ENCODE measurements at regions not wholly inside any gene's neighbourhood (a gene's known extent, or its start where the extent isn't known, plus 50 kb on each side); places are given as distances from the start of the nearest gene placed in this dataset.
A peak's percentile ranks its signal among the peaks of the same experiment; 100 is the strongest.
"Not testable (repeated sequence)": the region's sequence is repeated elsewhere in the genome, so short reads cannot be mapped to it uniquely, and the experiment has no call there.

GRCh38 chr9:40174035-40174434, 818.6 kb downstream of the SPATA31A1 start:
- H3K9me3 ChIP-seq (ENCODE audit: control insufficient read depth in 2 of 2, insufficient read depth in 1 of 2, low read depth in 1 of 2, low read length in 1 of 2); H3K36me3 ChIP-seq (ENCODE audit: control insufficient read depth in 2 of 2, insufficient read depth in 2 of 2, low read length in 1 of 2); H3K4me3 ChIP-seq (ENCODE audit: low read depth in 1 of 2, low read length in 2 of 2); H3K4me1 ChIP-seq (ENCODE audit: control insufficient read depth in 2 of 2, insufficient read depth in 2 of 2, low read length in 1 of 2); H3K27ac ChIP-seq (ENCODE audit: low read depth in 2 of 2, low read length in 1 of 2); H3K27me3 ChIP-seq (ENCODE audit: control insufficient read depth in 1 of 2, insufficient read depth in 2 of 2, low read length in 2 of 2): not testable (repeated sequence)
- 44 to 71% methylated on average over 1 of the region's 4 CpGs for WGBS, 2 donors

GRCh38 chr9:40177403-40177802, 821.9 kb downstream of the SPATA31A1 start:
- H3K36me3 ChIP-seq (ENCODE audit: control insufficient read depth in 2 of 2, insufficient read depth in 2 of 2, low read length in 1 of 2); H3K4me1 ChIP-seq (ENCODE audit: control insufficient read depth in 2 of 2, insufficient read depth in 2 of 2, low read length in 1 of 2); H3K27ac ChIP-seq (ENCODE audit: low read depth in 2 of 2, low read length in 1 of 2); H3K9me3 ChIP-seq (ENCODE audit: control insufficient read depth in 2 of 2, insufficient read depth in 1 of 2, low read depth in 1 of 2, low read length in 1 of 2); H3K27me3 ChIP-seq (ENCODE audit: control insufficient read depth in 1 of 2, insufficient read depth in 2 of 2, low read length in 2 of 2); H3K4me3 ChIP-seq (ENCODE audit: low read depth in 1 of 2, low read length in 2 of 2): not testable (repeated sequence)
- 50 to 57% methylated on average over 2 of the region's 23 CpGs for whole genome bisulfite sequencing, 2 donors

GRCh38 chr9:40191403-40191802, 835.9 kb downstream of the SPATA31A1 start:
- H3K27ac ChIP-seq (ENCODE audit: low read depth in 2 of 2, low read length in 1 of 2); H3K27me3 ChIP-seq (ENCODE audit: control insufficient read depth in 1 of 2, insufficient read depth in 2 of 2, low read length in 2 of 2); H3K4me1 ChIP-seq (ENCODE audit: control insufficient read depth in 2 of 2, insufficient read depth in 2 of 2, low read length in 1 of 2); H3K4me3 ChIP-seq (ENCODE audit: low read depth in 1 of 2, low read length in 2 of 2); H3K9me3 ChIP-seq (ENCODE audit: control insufficient read depth in 2 of 2, insufficient read depth in 1 of 2, low read depth in 1 of 2, low read length in 1 of 2); H3K36me3 ChIP-seq (ENCODE audit: control insufficient read depth in 2 of 2, insufficient read depth in 2 of 2, low read length in 1 of 2): not testable (repeated sequence)
- WGBS, 2 donors, result 56 to 60% methylated on average over 2 of the region's 5 CpGs

- H3K4me3 ChIP-seq (ENCODE audit: low read depth in 1 of 2, low read length in 2 of 2); H3K27me3 ChIP-seq (ENCODE audit: control insufficient read depth in 1 of 2, insufficient read depth in 2 of 2, low read length in 2 of 2); H3K4me1 ChIP-seq (ENCODE audit: control insufficient read depth in 2 of 2, insufficient read depth in 2 of 2, low read length in 1 of 2); H3K9me3 ChIP-seq (ENCODE audit: control insufficient read depth in 2 of 2, insufficient read depth in 1 of 2, low read depth in 1 of 2, low read length in 1 of 2); H3K36me3 ChIP-seq (ENCODE audit: control insufficient read depth in 2 of 2, insufficient read depth in 2 of 2, low read length in 1 of 2); H3K27ac ChIP-seq (ENCODE audit: low read depth in 2 of 2, low read length in 1 of 2): not testable (repeated sequence)
- WGBS, 2 donors, result 72 to 73% methylated on average over 1 of the region's 2 CpGs
These were observed 836.7 kb downstream of the SPATA31A1 start for GRCh38 chr9:40192162-40192561.

- not testable (repeated sequence) for H3K4me3 ChIP-seq (ENCODE audit: low read depth in 1 of 2, low read length in 2 of 2); H3K4me1 ChIP-seq (ENCODE audit: control insufficient read depth in 2 of 2, insufficient read depth in 2 of 2, low read length in 1 of 2); H3K36me3 ChIP-seq (ENCODE audit: control insufficient read depth in 2 of 2, insufficient read depth in 2 of 2, low read length in 1 of 2); H3K27ac ChIP-seq (ENCODE audit: low read depth in 2 of 2, low read length in 1 of 2); H3K27me3 ChIP-seq (ENCODE audit: control insufficient read depth in 1 of 2, insufficient read depth in 2 of 2, low read length in 2 of 2); H3K9me3 ChIP-seq (ENCODE audit: control insufficient read depth in 2 of 2, insufficient read depth in 1 of 2, low read depth in 1 of 2, low read length in 1 of 2)
- 83 to 85% methylated on average over 11 to 13 of the region's 15 CpGs for WGBS, 2 donors
These were observed 840.8 kb downstream of the SPATA31A1 start for GRCh38 chr9:40196165-40196714.

GRCh38 chr9:40196803-40197202, 841.3 kb downstream of the SPATA31A1 start:
- not testable (repeated sequence) for H3K27ac ChIP-seq (ENCODE audit: low read depth in 2 of 2, low read length in 1 of 2); H3K27me3 ChIP-seq (ENCODE audit: control insufficient read depth in 1 of 2, insufficient read depth in 2 of 2, low read length in 2 of 2); H3K9me3 ChIP-seq (ENCODE audit: control insufficient read depth in 2 of 2, insufficient read depth in 1 of 2, low read depth in 1 of 2, low read length in 1 of 2); H3K4me3 ChIP-seq (ENCODE audit: low read depth in 1 of 2, low read length in 2 of 2); H3K36me3 ChIP-seq (ENCODE audit: control insufficient read depth in 2 of 2, insufficient read depth in 2 of 2, low read length in 1 of 2); H3K4me1 ChIP-seq (ENCODE audit: control insufficient read depth in 2 of 2, insufficient read depth in 2 of 2, low read length in 1 of 2)
- WGBS, 2 donors, result 90 to 96% methylated on average over 7 to 10 of the region's 18 CpGs

- H3K27ac ChIP-seq (ENCODE audit: low read depth in 2 of 2, low read length in 1 of 2); H3K4me1 ChIP-seq (ENCODE audit: control insufficient read depth in 2 of 2, insufficient read depth in 2 of 2, low read length in 1 of 2); H3K27me3 ChIP-seq (ENCODE audit: control insufficient read depth in 1 of 2, insufficient read depth in 2 of 2, low read length in 2 of 2); H3K36me3 ChIP-seq (ENCODE audit: control insufficient read depth in 2 of 2, insufficient read depth in 2 of 2, low read length in 1 of 2); H3K4me3 ChIP-seq (ENCODE audit: low read depth in 1 of 2, low read length in 2 of 2); H3K9me3 ChIP-seq (ENCODE audit: control insufficient read depth in 2 of 2, insufficient read depth in 1 of 2, low read depth in 1 of 2, low read length in 1 of 2): not testable (repeated sequence)
- WGBS, 2 donors, result 50 to 69% methylated on average over 13 to 19 of the region's 33 CpGs
These were observed 866.2 kb downstream of the SPATA31A1 start for GRCh38 chr9:40221596-40222233.

GRCh38 chr9:40222617-40223200, 867.2 kb downstream of the SPATA31A1 start:
- not testable (repeated sequence) for H3K27me3 ChIP-seq (ENCODE audit: control insufficient read depth in 1 of 2, insufficient read depth in 2 of 2, low read length in 2 of 2); H3K4me3 ChIP-seq (ENCODE audit: low read depth in 1 of 2, low read length in 2 of 2)

GRCh38 chr9:40223353-40223752, 867.9 kb downstream of the SPATA31A1 start:
- not testable (repeated sequence) for H3K9me3 ChIP-seq (ENCODE audit: control insufficient read depth in 2 of 2, insufficient read depth in 1 of 2, low read depth in 1 of 2, low read length in 1 of 2); H3K36me3 ChIP-seq (ENCODE audit: control insufficient read depth in 2 of 2, insufficient read depth in 2 of 2, low read length in 1 of 2); H3K4me1 ChIP-seq (ENCODE audit: control insufficient read depth in 2 of 2, insufficient read depth in 2 of 2, low read length in 1 of 2); H3K27me3 ChIP-seq (ENCODE audit: control insufficient read depth in 1 of 2, insufficient read depth in 2 of 2, low read length in 2 of 2); H3K27ac ChIP-seq (ENCODE audit: low read depth in 2 of 2, low read length in 1 of 2)
- H3K4me3 ChIP-seq (ENCODE audit: low read depth in 1 of 2, low read length in 2 of 2), result peak overlapping the region in 1 of 2 donors; percentile 11
- 0 to 2% methylated on average over 10 to 16 of the region's 33 CpGs for WGBS, 2 donors

More at GRCh38 chr9:40222617-40223200, 867.2 kb downstream of the SPATA31A1 start:
- not testable (repeated sequence) for H3K9me3 ChIP-seq (ENCODE audit: control insufficient read depth in 2 of 2, insufficient read depth in 1 of 2, low read depth in 1 of 2, low read length in 1 of 2); H3K27ac ChIP-seq (ENCODE audit: low read depth in 2 of 2, low read length in 1 of 2); H3K36me3 ChIP-seq (ENCODE audit: control insufficient read depth in 2 of 2, insufficient read depth in 2 of 2, low read length in 1 of 2); H3K4me1 ChIP-seq (ENCODE audit: control insufficient read depth in 2 of 2, insufficient read depth in 2 of 2, low read length in 1 of 2)
- 1 to 3% methylated on average over 23 to 34 of the region's 43 CpGs for WGBS, 2 donors

Measured in esophagus (tissue), 2 donors.